ENCODE measurements at regions not wholly inside any gene's neighbourhood (a gene's known extent, or its start where the extent isn't known, plus 50 kb on each side); places are given as distances from the start of the nearest gene placed in this dataset.
"Not testable (repeated sequence)": the region's sequence is repeated elsewhere in the genome, so short reads cannot be mapped to it uniquely, and the experiment has no call there.

- not testable (repeated sequence) for TF ChIP-seq CTCF, POLR2A (IDR thresholded peaks at IDR 0.05)
These were observed 143.1 kb downstream of the LAT start for GRCh38 chr16:29127806-29128420.

Data from body of pancreas (tissue), 4 donors.